ENCODE measurements at regions not wholly inside any gene's neighbourhood (a gene's known extent, or its start where the extent isn't known, plus 50 kb on each side); places are given as distances from the start of the nearest gene placed in this dataset.

GRCh38 chr12:125373375-125373774 lies 308.1 kb downstream of the AACS start:
- no peak for DNase-seq

GRCh38 chr12:125376422-125376821 lies 311.2 kb downstream of the AACS start:
- DNase-seq, result no peak

- DNase-seq, result no peak
Observed at GRCh38 chr12:125377093-125377492, 311.9 kb downstream of the AACS start.

GRCh38 chr12:125381373-125381772 lies 316.1 kb downstream of the AACS start:
- DNase-seq, result no peak

- no peak for DNase-seq
Observed at GRCh38 chr12:125382926-125383325, 317.7 kb downstream of the AACS start.

GRCh38 chr12:125386652-125387051 lies 321.4 kb downstream of the AACS start:
- no peak for DNase-seq

GRCh38 chr12:125387206-125387605 lies 322.0 kb downstream of the AACS start:
- DNase-seq, result no peak

GRCh38 chr12:125389061-125389697 lies 323.9 kb downstream of the AACS start:
- no peak for DNase-seq

- no peak for DNase-seq
Observed at GRCh38 chr12:125393569-125393968, 328.3 kb downstream of the AACS start.

GRCh38 chr12:125395583-125396215 lies 330.5 kb downstream of the AACS start:
- DNase-seq, result no peak

GRCh38 chr12:125399489-125399888 lies 334.3 kb downstream of the AACS start:
- no peak for DNase-seq

GRCh38 chr12:125402874-125403789 lies 337.9 kb downstream of the AACS start:
- no peak for DNase-seq

GRCh38 chr12:125403843-125404242 lies 338.6 kb downstream of the AACS start:
- no peak for DNase-seq

GRCh38 chr12:125406131-125406530 lies 340.9 kb downstream of the AACS start:
- no peak for DNase-seq

GRCh38 chr12:125408718-125409117 lies 343.5 kb downstream of the AACS start:
- DNase-seq, result no peak

- DNase-seq, result no peak
Observed at GRCh38 chr12:125412506-125412905, 347.3 kb downstream of the AACS start.

- DNase-seq, result no peak
Observed at GRCh38 chr12:125417446-125417845, 352.2 kb downstream of the AACS start.

GRCh38 chr12:125418902-125419564 lies 353.8 kb downstream of the AACS start:
- no peak for DNase-seq

GRCh38 chr12:125424909-125425308 lies 359.7 kb downstream of the AACS start:
- DNase-seq, result no peak

GRCh38 chr12:125431516-125431915 lies 366.3 kb downstream of the AACS start:
- DNase-seq, result no peak

GRCh38 chr12:125434131-125434530 lies 368.9 kb downstream of the AACS start:
- DNase-seq, result no peak

GRCh38 chr12:125434936-125435443 lies 369.8 kb downstream of the AACS start:
- DNase-seq, result no peak

- no peak for DNase-seq
Observed at GRCh38 chr12:125435871-125436270, 370.6 kb downstream of the AACS start.

Data from NCI-H1048 (cell line).